Vagina (tissue), 2 donors: ENCODE measurements at regions not wholly inside any gene's neighbourhood (a gene's known extent, or its start where the extent isn't known, plus 50 kb on each side); places are given as distances from the start of the nearest gene placed in this dataset.

Experiments
- POLR2A ChIP-seq, 2 donors: fragments of 450-650 bp; IDR thresholded peaks; one replicate each; pipeline ENCODE4 v1.6.1; 2017; ENCODE audit warnings: antibody characterized with exemption in 2 of 2, mild to moderate bottlenecking in 2 of 2, moderate library complexity in 2 of 2
- TF ChIP-seq, protein P1 (sequence below), 3 experiments: fragments of 450-650 bp in 2 of 3; fragments of 200-600 bp in 1 of 3; sonication (generic) in 1 of 3; IDR thresholded peaks; one replicate each; pipeline ENCODE4 v1.5.1; 2017 to 2019; ENCODE audit warnings: antibody characterized with exemption in 3 of 3, mild to moderate bottlenecking in 2 of 3, moderate library complexity in 2 of 3

DNA sequence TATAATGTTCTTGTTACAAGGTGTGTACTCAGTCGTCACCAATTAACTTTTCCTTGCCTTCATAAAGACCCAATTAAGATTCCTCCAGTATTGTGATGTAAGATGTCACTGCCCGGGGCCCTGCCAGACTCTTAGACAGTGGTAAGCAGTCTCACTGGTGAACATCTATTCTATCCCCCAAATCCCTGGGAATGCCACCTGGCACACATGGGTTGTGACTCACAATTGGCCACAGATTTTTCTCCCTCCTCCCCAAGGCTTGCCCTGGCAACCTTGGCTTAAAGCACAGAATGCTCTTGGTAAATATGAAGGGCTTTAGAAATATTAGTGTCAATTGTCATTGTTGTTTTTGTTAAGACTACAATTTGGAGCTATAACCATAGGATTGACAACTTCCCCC, 287.9 kb downstream of the ETAA1 start:
- TF ChIP-seq, protein P1, sequence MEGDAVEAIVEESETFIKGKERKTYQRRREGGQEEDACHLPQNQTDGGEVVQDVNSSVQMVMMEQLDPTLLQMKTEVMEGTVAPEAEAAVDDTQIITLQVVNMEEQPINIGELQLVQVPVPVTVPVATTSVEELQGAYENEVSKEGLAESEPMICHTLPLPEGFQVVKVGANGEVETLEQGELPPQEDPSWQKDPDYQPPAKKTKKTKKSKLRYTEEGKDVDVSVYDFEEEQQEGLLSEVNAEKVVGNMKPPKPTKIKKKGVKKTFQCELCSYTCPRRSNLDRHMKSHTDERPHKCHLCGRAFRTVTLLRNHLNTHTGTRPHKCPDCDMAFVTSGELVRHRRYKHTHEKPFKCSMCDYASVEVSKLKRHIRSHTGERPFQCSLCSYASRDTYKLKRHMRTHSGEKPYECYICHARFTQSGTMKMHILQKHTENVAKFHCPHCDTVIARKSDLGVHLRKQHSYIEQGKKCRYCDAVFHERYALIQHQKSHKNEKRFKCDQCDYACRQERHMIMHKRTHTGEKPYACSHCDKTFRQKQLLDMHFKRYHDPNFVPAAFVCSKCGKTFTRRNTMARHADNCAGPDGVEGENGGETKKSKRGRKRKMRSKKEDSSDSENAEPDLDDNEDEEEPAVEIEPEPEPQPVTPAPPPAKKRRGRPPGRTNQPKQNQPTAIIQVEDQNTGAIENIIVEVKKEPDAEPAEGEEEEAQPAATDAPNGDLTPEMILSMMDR (IDR thresholded peaks at IDR 0.05), result no peak
- no peak for TF ChIP-seq POLR2A (IDR thresholded peaks at IDR 0.05)
